A673 (cell line): ENCODE measurements at regions not wholly inside any gene's neighbourhood (a gene's known extent, or its start where the extent isn't known, plus 50 kb on each side); places are given as distances from the start of the nearest gene placed in this dataset.

ENCODE experiments used
- BruUV-seq: library from RNA; stranded (reverse); fragments of 400-500 nt; replicated peaks from 2 replicates; lab custom pipeline; 2021; lab: Mats Ljungman, UMichigan
- CTCF ChIA-PET: fragments of 300-600 bp; sonication (Branson Sonifier 250); formaldehyde crosslinking; loops from one replicate; lab custom pipeline; 2022; ENCODE audit warnings: antibody characterized with exemption; lab: Charles Lee
- POLR2A ChIA-PET: fragments of 300-600 bp; sonication (Branson Sonifier 250); formaldehyde crosslinking; loops from one replicate; lab custom pipeline; 2022; ENCODE audit warnings: antibody characterized with exemption; ENCODE audit not compliant: low non-redundant PET; lab: Charles Lee
- DNase-seq: peaks from one replicate; pipeline ENCODE4 v3.0.0-alpha.2; 2015; ENCODE audit warnings: low spot score
- H3K27ac ChIP-seq: fragments of 200-600 bp; sonication (generic); 2 replicates; pipeline ENCODE4 v1.5.1; 2016; ENCODE audit warnings: mixed run types, low read depth, mild to moderate bottlenecking, mixed read lengths, antibody characterized with exemption, low read length; ENCODE audit not compliant: poor library complexity, severe bottlenecking
- H3K27me3 ChIP-seq: fragments of 200-600 bp; sonication (generic); replicated peaks from 2 replicates; pipeline ENCODE4 v1.6.1; 2017; ENCODE audit warnings: mixed run types, low read depth, mild to moderate bottlenecking, mixed read lengths, antibody characterized with exemption, low read length; ENCODE audit not compliant: insufficient read depth, poor library complexity
- H3K36me3 ChIP-seq: fragments of 200-600 bp; sonication (generic); 2 replicates; pipeline ENCODE4 v1.6.1; 2016; ENCODE audit warnings: mixed run types, mild to moderate bottlenecking, mixed read lengths, antibody characterized with exemption, low read length; ENCODE audit not compliant: insufficient read depth, poor library complexity, severe bottlenecking
- H3K4me1 ChIP-seq: fragments of 200-600 bp; sonication (generic); 2 replicates; pipeline ENCODE4 v1.6.1; 2017; ENCODE audit warnings: mixed run types, mild to moderate bottlenecking, mixed read lengths, antibody characterized with exemption, low read length; ENCODE audit not compliant: insufficient read depth, poor library complexity, severe bottlenecking
- H3K4me3 ChIP-seq: fragments of 200-600 bp; sonication (generic); 2 replicates; pipeline ENCODE4 v1.5.1; 2016; ENCODE audit warnings: low read depth, mixed run types, mild to moderate bottlenecking, mixed read lengths, low read length; ENCODE audit not compliant: poor library complexity, severe bottlenecking
- H3K9me3 ChIP-seq: fragments of 200-600 bp; sonication (generic); 2 replicates; pipeline ENCODE4 v1.6.1; 2016; ENCODE audit warnings: mixed run types, low read depth, mild to moderate bottlenecking, mixed read lengths, antibody characterized with exemption, low read length; ENCODE audit not compliant: poor library complexity, severe bottlenecking
- CTCF ChIP-seq: fragments of 300-800, 200-600 bp; sonication (generic); conservative IDR thresholded peaks from 2 replicates; pipeline ENCODE4 v1.5.1; 2017; ENCODE audit warnings: low read depth, mild to moderate bottlenecking, antibody characterized with exemption, low read length, moderate library complexity, mixed read lengths
- EZH2 ChIP-seq: fragments of 200-600 bp; sonication (generic); IDR thresholded peaks from 2 replicates; pipeline ENCODE4 v1.6.1; 2017; ENCODE audit warnings: borderline replicate concordance, low read depth, mild to moderate bottlenecking, mixed read lengths, antibody characterized with exemption, low read length; ENCODE audit not compliant: poor library complexity, severe bottlenecking
- intact Hi-C: fragments of 100-400 bp; cut with micrococcal nuclease; formaldehyde crosslinking; loops from one replicate; pipeline ENCODE4 v1.10.0; 2022; ENCODE audit not compliant: unreplicated experiment

GRCh38 chr10:28360175-28360574 lies 57.3 kb upstream of the MPP7 start:
- BruUV-seq: no TSS peak
- H3K4me1 ChIP-seq: no peaks in the 10 kb centered on the region
- ChIA-PET POLR2A (no interaction called here), CTCF (no interaction called here)
- H3K9me3 ChIP-seq: no peaks in the 10 kb centered on the region
- no peak overlapping the region for H3K4me3 ChIP-seq
- no peak for DNase-seq
- TF ChIP-seq CTCF: no peak
- TF ChIP-seq EZH2: no peak
- no peaks in the 10 kb centered on the region for H3K36me3 ChIP-seq
- intact Hi-C loops: no loop called here
- H3K27me3 ChIP-seq: no peaks in the 10 kb centered on the region
- no peak overlapping the region for H3K27ac ChIP-seq

GRCh38 chr10:28363376-28363775 lies 60.5 kb upstream of the MPP7 start:
- Histone ChIP-seq H3K4me1 (peaks cover 4% of the 10 kb centered on the region), H3K27me3 (no peaks in the 10 kb centered on the region), H3K36me3 (no peaks in the 10 kb centered on the region), H3K4me3 (no peak overlapping the region), H3K27ac (no peak overlapping the region), H3K9me3 (no peaks in the 10 kb centered on the region)
- TF ChIP-seq CTCF: no peak
- no peak for TF ChIP-seq EZH2
- intact Hi-C loops: no loop called here
- CTCF ChIA-PET: no interaction called here
- POLR2A ChIA-PET: no interaction called here
- no peak for DNase-seq
- no TSS peak for BruUV-seq

- H3K9me3 ChIP-seq: no peaks in the 10 kb centered on the region
- TF ChIP-seq CTCF (no peak), EZH2 (no peak)
- no peaks in the 10 kb centered on the region for H3K27me3 ChIP-seq
- H3K4me3 ChIP-seq: no peak overlapping the region
- intact Hi-C loops: no loop called here
- H3K27ac ChIP-seq: no peak overlapping the region
- H3K36me3 ChIP-seq: no peaks in the 10 kb centered on the region
- POLR2A ChIA-PET: no interaction called here
- DNase-seq: no peak
- CTCF ChIA-PET: no interaction called here
- peaks cover 4% of the 10 kb centered on the region for H3K4me1 ChIP-seq
- BruUV-seq: no TSS peak
Measured at GRCh38 chr10:28365840-28366239, 63.0 kb upstream of the MPP7 start.
